ENCODE measurements at regions not wholly inside any gene's neighbourhood (a gene's known extent, or its start where the extent isn't known, plus 50 kb on each side); places are given as distances from the start of the nearest gene placed in this dataset.

DNA sequence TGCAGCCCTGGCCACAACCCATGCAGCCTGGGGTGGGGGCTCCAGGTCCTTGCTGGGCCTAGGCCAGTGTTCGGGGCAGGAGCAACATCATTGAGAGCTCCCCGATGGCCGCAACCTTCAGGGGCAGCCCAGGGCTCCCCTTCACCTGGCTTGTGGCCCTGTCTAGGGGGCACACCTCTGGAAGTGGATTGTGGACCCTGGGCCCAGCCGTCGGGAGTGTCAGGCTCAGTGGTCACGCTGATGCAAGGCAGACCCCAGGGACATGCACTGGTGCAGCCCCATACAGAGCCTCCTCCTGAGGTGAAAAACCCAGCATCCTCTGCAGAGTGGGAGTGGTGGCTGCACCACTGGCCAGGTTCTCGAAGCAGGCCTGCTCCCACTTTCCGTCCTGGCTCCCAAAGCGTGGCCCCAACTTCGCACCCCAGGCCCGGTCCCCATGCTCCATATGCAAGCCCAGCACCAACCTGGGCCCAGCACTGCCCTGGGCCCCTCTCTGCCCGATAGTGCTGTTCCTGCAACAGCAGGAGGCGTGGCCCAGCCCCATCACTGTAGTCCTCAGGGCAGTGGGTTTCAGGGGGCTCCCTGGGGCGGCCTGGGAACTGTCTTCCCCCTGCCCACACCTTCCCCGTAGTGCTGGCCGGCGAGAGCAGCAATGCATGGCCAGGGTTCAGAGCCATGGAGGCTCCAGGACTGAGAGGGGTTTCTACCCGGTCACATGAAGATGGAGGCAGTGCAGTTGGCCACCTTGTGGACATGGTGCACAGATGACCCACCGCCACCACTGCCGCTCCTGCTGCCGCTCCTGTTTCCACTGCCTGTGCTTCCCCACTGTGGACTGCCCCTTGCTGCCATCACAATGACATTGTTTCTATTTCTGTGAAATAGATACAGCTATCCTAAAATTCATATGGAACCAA is 303.9 kb upstream of the NRG3 start:
- H3K27ac ChIP-seq: no peak overlapping the region
- H3K4me2 ChIP-seq: no peak overlapping the region
- 94% methylated on average over 20 of the region's 21 CpGs for WGBS (ENCODE audit: low lambda C conversion rate, missing lambda C conversion rate)
- H4K20me1 ChIP-seq (ENCODE audit: insufficient read depth, poor library complexity, severe bottlenecking): no peaks in the 10 kb centered on the region
- no peak overlapping the region for H2AFZ ChIP-seq
- no peaks in the 10 kb centered on the region for H3K9me3 ChIP-seq (ENCODE audit: low read depth)
- peak; percentile 5 for DNase-seq (ENCODE audit: low spot score)
- no peaks in the 10 kb centered on the region for H3K4me1 ChIP-seq (ENCODE audit: insufficient read depth)
- no peak for TF ChIP-seq EZH2 (IDR thresholded peaks at IDR 0.05; ENCODE audit: borderline replicate concordance)
- TF ChIP-seq EZH2phosphoT487 (IDR thresholded peaks at IDR 0.05; ENCODE audit: low read depth, severe bottlenecking, unreplicated experiment): no peak
- TF ChIP-seq, protein P1, sequence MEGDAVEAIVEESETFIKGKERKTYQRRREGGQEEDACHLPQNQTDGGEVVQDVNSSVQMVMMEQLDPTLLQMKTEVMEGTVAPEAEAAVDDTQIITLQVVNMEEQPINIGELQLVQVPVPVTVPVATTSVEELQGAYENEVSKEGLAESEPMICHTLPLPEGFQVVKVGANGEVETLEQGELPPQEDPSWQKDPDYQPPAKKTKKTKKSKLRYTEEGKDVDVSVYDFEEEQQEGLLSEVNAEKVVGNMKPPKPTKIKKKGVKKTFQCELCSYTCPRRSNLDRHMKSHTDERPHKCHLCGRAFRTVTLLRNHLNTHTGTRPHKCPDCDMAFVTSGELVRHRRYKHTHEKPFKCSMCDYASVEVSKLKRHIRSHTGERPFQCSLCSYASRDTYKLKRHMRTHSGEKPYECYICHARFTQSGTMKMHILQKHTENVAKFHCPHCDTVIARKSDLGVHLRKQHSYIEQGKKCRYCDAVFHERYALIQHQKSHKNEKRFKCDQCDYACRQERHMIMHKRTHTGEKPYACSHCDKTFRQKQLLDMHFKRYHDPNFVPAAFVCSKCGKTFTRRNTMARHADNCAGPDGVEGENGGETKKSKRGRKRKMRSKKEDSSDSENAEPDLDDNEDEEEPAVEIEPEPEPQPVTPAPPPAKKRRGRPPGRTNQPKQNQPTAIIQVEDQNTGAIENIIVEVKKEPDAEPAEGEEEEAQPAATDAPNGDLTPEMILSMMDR (IDR thresholded peaks at IDR 0.05; ENCODE audit: poor library complexity): no peak
- no peaks in the 10 kb centered on the region for H3K79me2 ChIP-seq
- no peak overlapping the region for H3K4me3 ChIP-seq
- H3K9me2 ChIP-seq (replicated peaks; ENCODE audit: insufficient read depth): no peaks in the 10 kb centered on the region
- no peaks in the 10 kb centered on the region for H3K36me3 ChIP-seq (replicated peaks; ENCODE audit: insufficient read depth, low read depth)
- no peaks in the 10 kb centered on the region for H3K27me3 ChIP-seq

DNA sequence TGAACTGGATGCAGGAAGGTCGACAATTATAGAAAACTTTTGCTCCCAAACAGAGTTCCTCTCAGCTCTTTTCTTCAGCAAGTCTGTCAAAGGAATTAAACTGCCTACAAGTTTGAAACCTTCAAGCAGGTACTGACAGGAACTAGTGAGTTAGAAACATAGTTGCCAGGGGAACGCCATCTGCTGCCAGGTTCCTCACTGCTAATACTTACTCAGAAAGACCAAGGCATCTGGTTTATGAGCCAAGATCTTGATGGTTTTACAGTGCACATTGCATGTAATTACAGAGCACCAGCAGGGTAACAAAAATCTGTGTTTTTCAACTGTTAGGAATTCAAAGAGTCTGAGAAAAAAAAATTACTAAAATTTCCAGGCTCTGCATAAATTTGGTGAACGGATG is 300.0 kb upstream of the NRG3 start:
- WGBS (ENCODE audit: low lambda C conversion rate, missing lambda C conversion rate): 74% methylated on average over 3 of the region's 3 CpGs
- H3K27ac ChIP-seq: no peak overlapping the region
- no peaks in the 10 kb centered on the region for H3K36me3 ChIP-seq (replicated peaks; ENCODE audit: insufficient read depth, low read depth)
- no peaks in the 10 kb centered on the region for H4K20me1 ChIP-seq (ENCODE audit: insufficient read depth, poor library complexity, severe bottlenecking)
- TF ChIP-seq EZH2phosphoT487 (IDR thresholded peaks at IDR 0.05; ENCODE audit: low read depth, severe bottlenecking, unreplicated experiment): no peak
- TF ChIP-seq, protein P1 (IDR thresholded peaks at IDR 0.05; ENCODE audit: poor library complexity): no peak
- no peak for TF ChIP-seq EZH2 (IDR thresholded peaks at IDR 0.05; ENCODE audit: borderline replicate concordance)
- no peaks in the 10 kb centered on the region for H3K9me3 ChIP-seq (ENCODE audit: low read depth)
- H3K4me2 ChIP-seq: no peak overlapping the region
- H3K9me2 ChIP-seq (replicated peaks; ENCODE audit: insufficient read depth): no peaks in the 10 kb centered on the region
- no peak overlapping the region for H2AFZ ChIP-seq
- no peaks in the 10 kb centered on the region for H3K79me2 ChIP-seq
- no peaks in the 10 kb centered on the region for H3K4me1 ChIP-seq (ENCODE audit: insufficient read depth)
- DNase-seq (ENCODE audit: low spot score): no peak
- no peaks in the 10 kb centered on the region for H3K27me3 ChIP-seq
- no peak overlapping the region for H3K4me3 ChIP-seq

DNA sequence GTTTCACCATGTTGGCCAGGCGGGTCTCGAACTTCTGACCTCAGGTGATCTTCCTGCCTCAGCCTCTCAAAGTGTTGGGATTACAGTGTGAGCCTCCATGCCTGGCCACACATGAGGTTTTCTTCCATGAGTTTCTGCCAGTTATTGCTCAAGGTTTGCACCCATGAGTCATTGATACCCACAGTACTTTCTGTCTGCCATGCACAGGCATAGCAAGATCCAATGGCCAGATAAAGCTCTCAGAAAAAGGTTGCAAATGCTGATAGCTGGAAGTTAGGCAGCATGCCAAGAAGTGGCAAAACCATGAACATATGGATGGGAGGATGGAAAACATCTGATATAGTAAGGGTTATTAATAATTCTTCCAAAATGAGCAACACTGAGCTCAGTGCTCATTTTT is 298.7 kb upstream of the NRG3 start:
- no peak overlapping the region for H3K4me3 ChIP-seq
- 100% methylated on average over 2 of the region's 2 CpGs for WGBS (ENCODE audit: low lambda C conversion rate, missing lambda C conversion rate)
- H3K9me3 ChIP-seq (ENCODE audit: low read depth): no peaks in the 10 kb centered on the region
- H4K20me1 ChIP-seq (ENCODE audit: insufficient read depth, poor library complexity, severe bottlenecking): no peaks in the 10 kb centered on the region
- H2AFZ ChIP-seq: no peak overlapping the region
- no peaks in the 10 kb centered on the region for H3K79me2 ChIP-seq
- H3K36me3 ChIP-seq (replicated peaks; ENCODE audit: insufficient read depth, low read depth): no peaks in the 10 kb centered on the region
- H3K4me1 ChIP-seq (ENCODE audit: insufficient read depth): no peaks in the 10 kb centered on the region
- TF ChIP-seq, protein P1 (IDR thresholded peaks at IDR 0.05; ENCODE audit: poor library complexity): no peak
- TF ChIP-seq EZH2phosphoT487 (IDR thresholded peaks at IDR 0.05; ENCODE audit: low read depth, severe bottlenecking, unreplicated experiment): no peak
- TF ChIP-seq EZH2 (IDR thresholded peaks at IDR 0.05; ENCODE audit: borderline replicate concordance): no peak
- no peak for DNase-seq (ENCODE audit: low spot score)
- H3K4me2 ChIP-seq: no peak overlapping the region
- no peak overlapping the region for H3K27ac ChIP-seq
- H3K9me2 ChIP-seq (replicated peaks; ENCODE audit: insufficient read depth): no peaks in the 10 kb centered on the region
- no peaks in the 10 kb centered on the region for H3K27me3 ChIP-seq
